Erythroblast (primary cell): ENCODE measurements at regions not wholly inside any gene's neighbourhood (a gene's known extent, or its start where the extent isn't known, plus 50 kb on each side); places are given as distances from the start of the nearest gene placed in this dataset.
A peak's percentile ranks its signal among the peaks of the same experiment; 100 is the strongest.

Experiments
- DNase-seq, 2 experiments: peaks; one replicate each; lab custom pipeline; 2025; lab: John Stamatoyannopoulos, UW
- GATA1 ChIP-seq: IDR thresholded peaks from 2 replicates; pipeline ENCODE4 v1.6.1; 2011; ENCODE audit warnings: low read depth, mild to moderate bottlenecking, control low read depth, low read length, moderate library complexity
- POLR2A ChIP-seq: IDR thresholded peaks from 2 replicates; pipeline ENCODE4 v1.6.1; 2011; ENCODE audit warnings: mild to moderate bottlenecking, low read length

DNA sequence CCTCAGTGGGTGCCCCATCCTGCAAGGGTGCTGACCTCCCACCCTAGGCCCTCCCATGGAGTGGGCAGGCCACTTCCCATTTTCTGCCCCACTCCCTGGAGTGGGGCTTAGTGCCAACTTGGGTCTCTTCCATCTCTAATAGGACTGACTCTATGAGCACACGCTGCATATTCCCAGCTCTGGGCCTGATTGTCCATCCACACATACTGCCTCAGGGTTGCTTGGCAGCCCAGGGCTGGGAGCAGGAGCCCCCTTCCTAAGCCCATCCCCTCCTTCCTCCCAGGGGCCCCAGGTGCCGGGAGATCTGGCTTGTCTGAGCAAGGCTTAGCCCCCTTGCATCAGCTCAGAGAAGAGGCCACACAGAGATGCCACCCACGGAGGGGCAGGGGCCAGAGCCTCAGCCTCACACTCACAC lies 55.1 kb downstream of the PJA1 start:
- TF ChIP-seq GATA1 (no peak), POLR2A (no peak)
- DNase-seq: no peak

DNA sequence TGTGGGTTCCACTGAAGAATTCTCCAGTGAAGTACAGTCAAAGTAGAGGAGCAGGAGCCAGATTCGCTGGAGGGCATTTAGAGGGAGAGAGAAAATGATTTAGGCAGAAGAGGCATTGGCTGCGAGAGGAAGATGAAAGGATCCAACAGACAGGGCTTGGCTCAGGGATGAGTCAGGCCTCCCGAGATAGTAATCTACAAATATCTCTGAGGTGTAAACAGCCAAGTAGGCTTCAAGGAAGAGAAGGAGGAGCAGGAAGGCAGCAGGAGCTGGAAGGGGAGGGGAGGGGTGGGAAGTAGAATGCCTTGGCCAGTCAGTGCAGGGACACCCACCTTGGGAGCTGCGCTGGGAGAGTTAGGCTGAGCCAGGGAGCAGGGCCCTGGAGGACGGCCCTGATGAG lies 55.5 kb downstream of the PJA1 start:
- DNase-seq: no peak
- TF ChIP-seq POLR2A: no peak
- TF ChIP-seq GATA1: no peak

DNA sequence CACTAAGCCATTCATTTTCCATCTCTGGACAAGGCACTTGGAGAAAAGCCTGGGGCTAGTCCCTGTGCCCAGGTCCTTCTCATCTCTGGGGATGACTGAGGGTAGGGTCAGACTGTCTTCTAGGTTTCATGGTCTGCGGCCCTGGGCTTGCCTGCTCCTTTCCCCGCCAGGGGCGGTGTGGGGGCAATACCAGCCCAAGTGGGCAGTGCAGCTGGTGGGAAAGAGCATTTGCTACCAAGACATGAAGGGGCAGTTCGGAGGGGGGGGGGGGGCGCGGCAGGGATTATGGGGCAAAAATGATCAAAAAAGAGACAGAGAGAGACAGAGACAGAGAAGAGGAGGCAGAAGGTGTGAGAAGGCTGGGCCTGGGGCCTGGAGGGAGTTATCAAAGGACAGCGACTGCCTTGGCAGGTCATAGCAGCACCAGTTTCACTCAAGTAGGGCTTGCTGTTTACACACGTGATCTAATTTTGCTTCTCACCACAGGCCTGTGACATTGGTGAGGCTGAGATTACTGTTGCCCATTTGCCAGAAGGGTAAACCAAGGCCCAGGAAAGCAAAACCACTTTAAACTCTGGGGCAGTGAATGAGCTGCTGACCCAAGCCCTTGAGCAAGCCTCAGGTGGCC lies 56.1 kb downstream of the PJA1 start:
- no peak for DNase-seq
- no peak for TF ChIP-seq POLR2A

DNA sequence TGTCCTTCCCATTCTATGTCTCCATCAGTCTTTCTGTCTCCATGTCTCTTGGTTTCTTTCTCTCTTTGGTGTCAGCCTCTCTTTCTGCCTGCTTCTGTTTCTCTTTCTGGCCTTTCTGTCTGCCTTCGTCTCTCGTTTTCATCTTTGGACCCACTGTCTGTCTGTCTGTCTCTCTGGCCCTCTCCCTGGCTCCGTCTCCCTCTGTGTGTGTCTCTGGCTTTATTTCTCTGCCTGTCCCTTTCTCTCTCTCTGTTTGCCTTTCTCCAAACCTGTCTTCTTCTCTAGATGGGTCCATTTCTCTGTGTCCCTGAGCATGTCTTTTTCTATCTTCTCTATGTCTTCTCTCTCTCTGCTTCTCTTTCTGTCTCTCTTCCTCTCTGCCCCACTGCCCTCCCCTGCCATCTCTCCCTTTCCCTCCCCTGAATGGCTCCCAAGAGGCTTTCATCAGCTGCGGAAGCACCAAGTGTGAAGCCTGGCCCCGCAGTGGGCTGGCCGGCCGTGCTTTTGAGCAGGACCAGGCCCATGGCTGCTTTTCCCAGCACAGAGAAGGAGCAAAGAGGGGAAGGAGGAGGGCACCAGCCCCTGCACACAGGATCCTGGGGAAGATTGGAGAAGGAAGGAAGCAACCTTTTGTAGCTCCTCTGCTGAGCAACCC lies 57.4 kb downstream of the PJA1 start:
- DNase-seq: no peak
- TF ChIP-seq GATA1: no peak
- TF ChIP-seq POLR2A: no peak

DNA sequence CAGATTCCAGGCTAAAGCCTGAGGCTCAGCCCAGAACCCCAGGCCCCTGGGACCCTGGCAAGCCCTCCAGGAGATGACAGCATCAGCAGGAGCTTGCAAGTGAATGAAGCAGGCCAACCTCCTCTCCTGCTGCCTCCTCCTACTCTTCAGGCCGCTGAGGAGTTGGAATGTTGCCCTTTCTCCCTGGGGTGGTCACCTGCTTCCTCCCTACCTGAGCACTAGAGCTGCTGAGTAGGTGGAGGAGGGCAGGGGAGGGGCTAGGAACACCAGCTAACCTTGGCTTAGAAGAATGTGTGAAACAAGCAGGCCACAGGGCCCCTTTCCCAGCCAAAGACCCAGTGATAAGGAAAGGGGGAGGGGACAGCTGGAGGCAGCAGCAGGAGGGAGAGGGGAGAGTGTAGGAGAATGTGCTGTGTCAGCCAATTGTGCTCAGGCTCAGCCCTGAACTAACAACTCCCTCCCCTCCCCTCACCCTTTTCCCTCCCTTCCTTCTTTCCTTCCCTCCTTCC lies 58.0 kb downstream of the PJA1 start:
- DNase-seq: peak; percentile 24 to 37
- TF ChIP-seq GATA1: no peak
- no peak for TF ChIP-seq POLR2A

DNA sequence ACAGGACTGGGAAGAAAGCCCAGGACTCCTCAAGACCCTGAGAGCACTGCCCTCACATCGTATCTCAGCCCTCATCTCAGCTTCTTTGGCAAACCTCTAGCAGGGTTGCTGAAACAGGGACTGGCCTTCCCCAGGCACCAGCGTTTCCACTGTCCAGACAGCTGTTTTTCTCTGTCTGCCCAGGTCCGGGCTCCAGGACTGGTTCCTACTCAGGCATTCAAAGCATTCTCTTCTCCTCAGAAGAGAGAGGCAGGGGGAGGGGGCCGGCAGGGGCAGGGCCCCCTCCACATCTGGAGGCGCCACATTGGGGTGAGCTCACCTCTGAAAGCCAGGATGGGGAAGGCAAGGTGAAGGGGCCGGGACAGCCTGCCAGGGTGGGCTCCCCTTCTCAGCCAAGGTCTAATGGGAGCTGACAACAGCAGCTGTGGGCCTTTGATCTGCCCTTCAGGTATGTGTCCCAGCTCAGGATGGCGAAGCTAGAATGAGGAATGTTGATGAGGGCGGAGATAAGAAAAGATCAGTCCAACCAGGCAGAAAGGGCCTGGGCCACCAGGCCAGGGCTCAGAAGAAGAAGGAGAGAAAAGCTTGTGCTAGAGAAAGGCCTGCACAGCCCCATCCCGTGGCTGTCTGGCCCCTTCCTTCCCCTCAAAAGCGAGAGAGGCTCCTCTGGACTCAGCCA lies 60.4 kb downstream of the PJA1 start:
- no peak for DNase-seq
- TF ChIP-seq POLR2A: no peak
- TF ChIP-seq GATA1: no peak

DNA sequence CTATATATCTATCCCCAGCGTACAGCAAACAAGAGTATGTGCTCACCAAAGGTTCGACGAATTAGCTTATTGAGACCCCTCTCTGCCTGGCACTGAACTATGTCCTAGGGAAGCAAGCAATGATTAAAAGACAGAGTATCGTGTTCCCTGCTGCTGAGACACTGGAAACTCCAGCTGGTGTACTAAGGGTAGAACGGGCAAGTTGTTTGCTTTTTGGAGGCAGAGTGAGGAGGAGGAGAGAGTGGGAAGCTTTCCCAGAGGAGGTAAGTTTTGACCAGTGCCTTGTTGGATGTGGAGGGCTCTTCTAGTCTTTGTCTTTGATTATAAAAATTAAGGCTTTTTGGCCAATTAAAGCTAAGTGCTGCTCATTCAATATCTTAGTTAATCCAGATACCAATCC lies 61.7 kb downstream of the PJA1 start:
- no peak for DNase-seq
- TF ChIP-seq GATA1 (no peak), POLR2A (no peak)

DNA sequence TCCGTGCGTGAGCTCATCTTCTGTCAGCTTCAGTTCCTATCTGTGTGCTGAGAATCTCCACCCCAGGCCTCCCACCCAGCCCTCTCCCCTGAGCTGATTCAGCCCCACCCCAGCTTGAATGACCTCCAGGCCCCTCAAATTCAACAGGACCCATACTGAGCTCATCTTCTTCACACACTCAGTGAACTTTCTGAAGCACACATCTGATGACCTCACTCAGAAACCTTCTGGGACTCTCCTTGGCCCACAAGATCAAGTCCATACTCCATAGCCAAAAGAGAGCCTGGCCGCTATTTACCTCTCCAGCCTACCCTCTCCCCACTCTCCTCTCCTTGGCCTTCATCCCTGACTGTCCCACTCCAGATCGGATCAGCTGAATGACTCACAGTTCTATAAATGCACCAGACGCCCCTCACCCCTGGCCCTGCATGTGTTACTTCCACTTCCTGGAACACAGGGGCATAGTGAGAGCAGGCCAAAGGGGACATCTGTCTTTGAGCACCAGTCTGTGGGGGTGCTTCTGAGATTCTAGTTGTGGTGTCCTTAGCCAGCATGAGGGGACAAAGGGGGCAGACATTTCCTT lies 62.5 kb downstream of the PJA1 start:
- no peak for DNase-seq
- no peak for TF ChIP-seq POLR2A
- no peak for TF ChIP-seq GATA1

DNA sequence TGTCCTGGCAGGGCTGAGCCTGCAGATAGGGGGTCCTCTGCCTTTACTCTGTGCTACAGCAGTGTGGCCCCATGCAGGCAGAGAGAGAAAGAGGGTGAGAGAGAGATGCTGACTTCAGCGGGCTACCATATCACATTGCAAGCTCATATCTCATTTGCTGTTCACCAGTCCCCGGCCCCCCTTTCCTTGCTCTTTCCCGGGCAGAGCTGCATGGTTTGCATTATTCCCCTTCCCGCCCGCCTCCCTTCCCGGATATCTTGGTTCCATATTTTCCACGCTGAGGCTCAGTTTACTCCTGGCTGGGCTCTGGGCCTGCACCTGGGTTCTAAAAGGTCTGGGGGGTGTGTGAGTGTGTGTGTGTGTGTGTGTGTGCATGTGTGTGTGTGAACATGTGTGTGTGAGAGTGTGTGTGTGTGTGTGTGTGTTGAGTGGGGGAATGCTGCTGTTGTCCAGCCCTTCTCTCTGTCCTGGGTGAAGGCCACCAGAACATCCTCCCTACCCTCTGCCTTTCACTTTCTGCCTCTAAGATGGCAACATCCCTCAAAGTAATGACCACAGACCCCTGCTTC lies 63.5 kb downstream of the PJA1 start:
- TF ChIP-seq POLR2A (no peak), GATA1 (no peak)
- no peak for DNase-seq

DNA sequence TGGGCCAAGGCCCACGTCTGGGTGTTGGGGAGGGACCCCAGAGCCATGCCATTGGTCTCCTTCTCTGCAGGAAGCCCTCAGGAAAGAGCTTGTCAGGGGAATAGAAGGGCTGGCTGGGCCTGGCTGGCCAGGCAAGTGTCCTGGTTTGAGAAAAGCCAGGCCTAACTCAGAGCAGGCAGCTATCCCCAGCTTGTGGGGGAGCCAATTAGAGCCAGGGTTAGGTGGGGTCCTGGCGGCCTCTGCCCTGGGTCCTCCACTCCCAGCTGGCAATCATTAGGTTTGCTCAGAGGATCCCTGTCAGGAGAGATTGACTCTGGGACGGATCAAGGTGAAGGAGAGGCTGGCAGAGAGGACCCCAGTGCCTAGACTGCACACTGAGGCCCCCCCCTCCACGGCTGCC lies 64.8 kb downstream of the PJA1 start:
- no peak for TF ChIP-seq GATA1
- TF ChIP-seq POLR2A: no peak

DNA sequence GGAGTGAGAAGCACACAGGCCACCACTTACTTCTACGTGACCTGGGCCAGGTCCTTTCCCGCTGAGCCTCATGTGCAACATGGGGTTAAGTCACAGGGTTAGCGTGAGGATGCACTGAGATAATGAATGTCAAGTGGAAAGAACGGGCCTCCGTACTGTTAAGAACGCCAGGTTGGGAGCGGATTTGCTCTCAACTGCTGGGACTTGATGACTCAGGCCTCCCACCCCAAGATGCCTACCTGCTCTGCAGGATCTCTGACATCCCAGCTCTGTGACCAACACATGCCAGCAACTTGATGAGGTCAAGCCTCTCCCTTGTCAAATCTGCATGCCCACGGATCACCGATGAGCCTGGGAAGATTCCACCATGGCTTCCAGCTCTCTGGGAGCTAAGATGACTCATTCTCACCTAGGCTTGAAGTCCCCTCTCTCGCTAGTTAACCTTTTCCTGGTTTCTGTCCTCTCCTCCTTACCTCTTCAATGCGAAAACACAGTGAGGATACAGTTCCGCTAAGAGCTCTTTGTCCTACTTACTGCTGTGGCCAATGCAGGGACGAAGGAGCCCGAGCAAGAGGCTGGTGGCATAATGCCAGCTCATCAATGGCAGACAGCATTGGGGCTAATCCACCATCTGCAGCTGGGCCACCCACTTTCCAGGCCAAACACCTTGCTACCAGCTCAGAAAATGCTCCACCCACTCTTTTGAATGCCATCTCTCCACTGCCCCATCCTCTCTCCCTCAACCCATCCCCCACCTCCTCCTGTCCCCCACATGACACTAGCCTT lies 67.6 kb downstream of the PJA1 start:
- TF ChIP-seq POLR2A (no peak), GATA1 (no peak)
- no peak for DNase-seq

More for the DNA sequence above, 64.8 kb downstream of the PJA1 start:
- no peak for DNase-seq

DNA sequence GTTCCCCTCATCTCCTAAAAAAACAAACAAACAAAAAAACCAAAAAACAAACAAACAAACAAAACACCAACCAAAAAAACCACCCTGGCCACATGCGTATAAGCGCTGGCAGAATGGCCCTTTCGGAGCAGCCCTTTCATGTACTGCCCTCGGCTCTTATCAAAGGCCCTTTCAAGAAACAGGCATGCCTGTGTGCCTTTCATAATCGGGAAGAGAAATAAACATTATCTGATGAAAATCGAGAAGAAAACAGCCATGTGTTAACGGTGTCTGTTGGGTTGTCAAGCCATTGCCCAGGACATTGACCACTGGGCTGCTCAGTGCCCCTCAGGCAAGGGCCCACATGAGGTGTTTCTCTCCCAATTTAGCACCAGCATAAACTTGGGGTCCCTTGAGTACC lies 68.3 kb downstream of the PJA1 start:
- DNase-seq: peak in 1 of 2 experiments; percentile 0
- TF ChIP-seq POLR2A (no peak), GATA1 (no peak)
